WTC11 (cell line): ENCODE measurements at regions not wholly inside any gene's neighbourhood (a gene's known extent, or its start where the extent isn't known, plus 50 kb on each side); places are given as distances from the start of the nearest gene placed in this dataset.

Experiments used
- ATAC-seq: fragments of 200-7000 bp; cut with Tn5 transposase; 2 replicates; pipeline ENCODE4 v1.10.0; 2021; ENCODE audit warnings: mild to moderate bottlenecking, moderate library complexity
- CTCF ChIA-PET: fragments of 300-600 bp; sonication (Branson Sonifier 250); formaldehyde crosslinking; loops from one replicate; lab custom pipeline; 2021; ENCODE audit warnings: antibody characterized with exemption; lab: Charles Lee
- POLR2A ChIA-PET: fragments of 350-600 bp; sonication (Branson Sonifier 250); formaldehyde crosslinking; loops from one replicate; lab custom pipeline; 2021; ENCODE audit warnings: antibody characterized with exemption; lab: Charles Lee
- DNase-seq: peaks from one replicate; pipeline ENCODE4 v3.0.0; 2021; ENCODE audit warnings: low spot score
- H3K27ac Mint-ChIP-seq: 2 replicates; pipeline ENCODE4 v1.8.0; 2021; ENCODE audit warnings: mixed read lengths
- H3K27me3 Mint-ChIP-seq: 2 replicates; pipeline ENCODE4 v1.8.0; 2021; ENCODE audit warnings: low read depth, mild to moderate bottlenecking, moderate library complexity, mixed read lengths
- H3K36me3 Mint-ChIP-seq: 2 replicates; pipeline ENCODE4 v1.8.0; 2021; ENCODE audit warnings: mixed read lengths
- H3K4me1 Mint-ChIP-seq: 2 replicates; pipeline ENCODE4 v1.8.0; 2022; ENCODE audit warnings: mixed read lengths
- H3K4me3 Mint-ChIP-seq: 2 replicates; pipeline ENCODE4 v1.8.0; 2021; ENCODE audit warnings: mild to moderate bottlenecking, moderate library complexity, mixed read lengths
- H3K9me3 Mint-ChIP-seq: 2 replicates; pipeline ENCODE4 v1.8.0; 2021; ENCODE audit warnings: mixed read lengths
- CBFB ChIP-seq: sonication (generic); formaldehyde crosslinking; IDR thresholded peaks from 2 replicates; pipeline ENCODE4 v1.8.1; 2022; ENCODE audit warnings: mild to moderate bottlenecking, low read depth, missing genetic modification reagents
- FOXP1 ChIP-seq: sonication (generic); formaldehyde crosslinking; IDR thresholded peaks from 2 replicates; pipeline ENCODE4 v1.8.0; 2022; ENCODE audit warnings: missing genetic modification reagents, mild to moderate bottlenecking, moderate library complexity, borderline replicate concordance
- GABPB1 ChIP-seq: sonication (generic); formaldehyde crosslinking; IDR thresholded peaks from 2 replicates; pipeline ENCODE4 v1.8.1; 2023; ENCODE audit warnings: mild to moderate bottlenecking, missing genetic modification reagents
- GRHL2 ChIP-seq: fragments of 250-450 bp; sonication (Bioruptor Pico); IDR thresholded peaks from 2 replicates; pipeline ENCODE4 v1.8.0; 2022; ENCODE audit warnings: mild to moderate bottlenecking, moderate library complexity; ENCODE audit not compliant: insufficient replicate concordance, severe bottlenecking
- GTF2I ChIP-seq: fragments of 250-450 bp; sonication (Bioruptor Pico); conservative IDR thresholded peaks from 2 replicates; pipeline ENCODE4 v1.4.0; 2021; ENCODE audit warnings: mild to moderate bottlenecking
- KAT7 ChIP-seq: sonication (generic); formaldehyde crosslinking; IDR thresholded peaks from 2 replicates; pipeline ENCODE4 v1.8.1; 2023; ENCODE audit warnings: missing genetic modification reagents, mild to moderate bottlenecking, borderline replicate concordance
- NR2C2 ChIP-seq: sonication (generic); formaldehyde crosslinking; IDR thresholded peaks from 2 replicates; pipeline ENCODE4 v1.8.0; 2022; ENCODE audit warnings: mild to moderate bottlenecking, missing genetic modification reagents
- PRRX2 ChIP-seq: fragments of 250-450 bp; sonication (Bioruptor Pico); IDR thresholded peaks from 2 replicates; pipeline ENCODE4 v1.8.0; 2021; ENCODE audit warnings: mild to moderate bottlenecking
- RORB ChIP-seq: fragments of 250-450 bp; sonication (Bioruptor Pico); IDR thresholded peaks from 2 replicates; pipeline ENCODE4 v1.9.0; 2021; ENCODE audit warnings: mild to moderate bottlenecking
- SMAD3 ChIP-seq: sonication (generic); formaldehyde crosslinking; IDR thresholded peaks from 2 replicates; pipeline ENCODE4 v1.8.0; 2022; ENCODE audit warnings: missing genetic modification reagents, mild to moderate bottlenecking, borderline replicate concordance
- SOX15 ChIP-seq: fragments of 250-450 bp; sonication (Bioruptor Pico); IDR thresholded peaks from 2 replicates; pipeline ENCODE4 v1.9.0; 2021; ENCODE audit warnings: mild to moderate bottlenecking
- SP1 ChIP-seq: sonication (generic); formaldehyde crosslinking; conservative IDR thresholded peaks from 2 replicates; pipeline ENCODE4 v1.8.1; 2022; ENCODE audit warnings: missing genetic modification reagents
- ZNF317 ChIP-seq: sonication (generic); formaldehyde crosslinking; IDR thresholded peaks from 2 replicates; pipeline ENCODE4 v1.8.1; 2023; ENCODE audit warnings: low read depth, mild to moderate bottlenecking, moderate library complexity, missing genetic modification reagents, borderline replicate concordance
- ZNF396 ChIP-seq: fragments of 250-450 bp; sonication (Bioruptor Pico); IDR thresholded peaks from 2 replicates; pipeline ENCODE4 v1.8.0; 2021; ENCODE audit warnings: mild to moderate bottlenecking, moderate library complexity, borderline replicate concordance
- TF ChIP-seq, protein P1 (sequence below): sonication (generic); formaldehyde crosslinking; IDR thresholded peaks from 2 replicates; pipeline ENCODE4 v1.8.1; 2022; ENCODE audit warnings: missing genetic modification reagents, borderline replicate concordance
- TF ChIP-seq, protein P2 (sequence below): fragments of 250-450 bp; sonication (Bioruptor Pico); IDR thresholded peaks from 2 replicates; pipeline ENCODE4 v2.1.2; 2022; ENCODE audit warnings: mild to moderate bottlenecking, moderate library complexity
- TF ChIP-seq, protein P3 (sequence below): sonication (generic); formaldehyde crosslinking; IDR thresholded peaks from 2 replicates; pipeline ENCODE4 v1.8.0; 2022; ENCODE audit warnings: mild to moderate bottlenecking, missing genetic modification reagents
- TF ChIP-seq, protein P4 (sequence below): sonication (generic); formaldehyde crosslinking; IDR thresholded peaks from 2 replicates; pipeline ENCODE4 v1.8.1; 2023; ENCODE audit warnings: mild to moderate bottlenecking, missing genetic modification reagents
- TF ChIP-seq, protein P5 (sequence below): sonication (generic); formaldehyde crosslinking; IDR thresholded peaks from 2 replicates; pipeline ENCODE4 v1.8.0; 2022; ENCODE audit warnings: missing genetic modification reagents
- TF ChIP-seq, protein P6 (sequence below): sonication (generic); formaldehyde crosslinking; conservative IDR thresholded peaks from 2 replicates; pipeline ENCODE4 v1.8.1; 2022; ENCODE audit warnings: mild to moderate bottlenecking, missing genetic modification reagents
- TF ChIP-seq, protein P7 (sequence below): sonication (generic); formaldehyde crosslinking; IDR thresholded peaks from 2 replicates; pipeline ENCODE4 v1.8.0; 2023; ENCODE audit warnings: missing genetic modification reagents, mild to moderate bottlenecking, borderline replicate concordance

DNA sequence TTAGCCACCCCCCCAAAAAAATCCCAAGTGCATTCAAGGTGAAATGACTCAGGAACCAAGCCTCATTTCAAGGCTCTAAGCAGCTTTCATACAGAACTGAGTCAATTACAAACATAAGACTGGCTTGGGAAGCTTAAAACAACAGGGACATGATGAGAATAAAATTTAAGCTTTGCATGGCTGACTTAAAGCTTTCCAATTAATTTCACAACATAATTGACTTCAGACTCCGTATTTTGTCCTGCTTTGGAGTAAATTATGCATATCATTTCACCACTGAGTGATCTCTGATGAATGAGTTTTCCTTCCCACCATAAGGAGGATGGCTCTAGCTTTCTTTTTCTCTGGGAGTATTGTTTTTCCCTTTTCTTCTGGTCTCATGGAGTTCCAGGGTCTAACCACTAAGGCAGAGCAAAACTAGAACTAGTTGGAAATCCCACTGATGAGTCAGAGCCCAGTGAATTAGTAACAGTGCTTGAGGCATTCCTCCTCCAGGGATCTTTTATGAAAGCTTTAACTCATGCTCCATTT lies 72.8 kb downstream of the XCL2 start:
- Mint-ChIP-seq H3K27me3 (no peaks in the 10 kb centered on the region; the same call in 1 of the 2 replicates), H3K27ac (0 out of 2 replicates have a peak overlapping the region, but pooled peaks have one; percentile 13), H3K36me3 (peaks cover 14% of the 10 kb centered on the region), H3K9me3 (peaks cover 24% of the 10 kb centered on the region), H3K4me1 (peaks cover 33% of the 10 kb centered on the region), H3K4me3 (no peak overlapping the region)
- POLR2A ChIA-PET: no interaction called here
- ATAC-seq: peak; percentile 54
- TF ChIP-seq SOX15 (CRISPR knock-in tag) (no peak), ZNF317 (no peak), KAT7 (CRISPR knock-in tag) (no peak), CBFB (CRISPR knock-in tag) (no peak), GABPB1 (CRISPR knock-in tag) (no peak), ZNF396 (no peak), NR2C2 (CRISPR knock-in tag) (no peak), SP1 (CRISPR knock-in tag) (no peak), GTF2I (CRISPR knock-in tag) (no peak), RORB (no peak)
- TF ChIP-seq, protein P1, sequence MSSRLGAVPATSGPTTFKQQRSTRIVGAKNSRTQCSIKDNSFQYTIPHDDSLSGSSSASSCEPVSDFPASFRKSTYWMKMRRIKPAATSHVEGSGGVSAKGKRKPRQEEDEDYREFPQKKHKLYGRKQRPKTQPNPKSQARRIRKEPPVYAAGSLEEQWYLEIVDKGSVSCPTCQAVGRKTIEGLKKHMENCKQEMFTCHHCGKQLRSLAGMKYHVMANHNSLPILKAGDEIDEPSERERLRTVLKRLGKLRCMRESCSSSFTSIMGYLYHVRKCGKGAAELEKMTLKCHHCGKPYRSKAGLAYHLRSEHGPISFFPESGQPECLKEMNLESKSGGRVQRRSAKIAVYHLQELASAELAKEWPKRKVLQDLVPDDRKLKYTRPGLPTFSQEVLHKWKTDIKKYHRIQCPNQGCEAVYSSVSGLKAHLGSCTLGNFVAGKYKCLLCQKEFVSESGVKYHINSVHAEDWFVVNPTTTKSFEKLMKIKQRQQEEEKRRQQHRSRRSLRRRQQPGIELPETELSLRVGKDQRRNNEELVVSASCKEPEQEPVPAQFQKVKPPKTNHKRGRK (CRISPR knock-in tag): no peak
- TF ChIP-seq, protein P2, sequence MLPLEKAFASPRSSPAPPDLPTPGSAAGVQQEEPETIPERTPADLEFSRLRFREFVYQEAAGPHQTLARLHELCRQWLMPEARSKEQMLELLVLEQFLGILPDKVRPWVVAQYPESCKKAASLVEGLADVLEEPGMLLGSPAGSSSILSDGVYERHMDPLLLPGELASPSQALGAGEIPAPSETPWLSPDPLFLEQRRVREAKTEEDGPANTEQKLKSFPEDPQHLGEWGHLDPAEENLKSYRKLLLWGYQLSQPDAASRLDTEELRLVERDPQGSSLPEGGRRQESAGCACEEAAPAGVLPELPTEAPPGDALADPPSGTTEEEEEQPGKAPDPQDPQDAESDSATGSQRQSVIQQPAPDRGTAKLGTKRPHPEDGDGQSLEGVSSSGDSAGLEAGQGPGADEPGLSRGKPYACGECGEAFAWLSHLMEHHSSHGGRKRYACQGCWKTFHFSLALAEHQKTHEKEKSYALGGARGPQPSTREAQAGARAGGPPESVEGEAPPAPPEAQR (CRISPR knock-in tag): no peak
- TF ChIP-seq, protein P3, sequence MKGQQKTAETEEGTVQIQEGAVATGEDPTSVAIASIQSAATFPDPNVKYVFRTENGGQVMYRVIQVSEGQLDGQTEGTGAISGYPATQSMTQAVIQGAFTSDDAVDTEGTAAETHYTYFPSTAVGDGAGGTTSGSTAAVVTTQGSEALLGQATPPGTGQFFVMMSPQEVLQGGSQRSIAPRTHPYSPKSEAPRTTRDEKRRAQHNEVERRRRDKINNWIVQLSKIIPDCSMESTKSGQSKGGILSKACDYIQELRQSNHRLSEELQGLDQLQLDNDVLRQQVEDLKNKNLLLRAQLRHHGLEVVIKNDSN (CRISPR knock-in tag): no peak
- TF ChIP-seq, protein P4, sequence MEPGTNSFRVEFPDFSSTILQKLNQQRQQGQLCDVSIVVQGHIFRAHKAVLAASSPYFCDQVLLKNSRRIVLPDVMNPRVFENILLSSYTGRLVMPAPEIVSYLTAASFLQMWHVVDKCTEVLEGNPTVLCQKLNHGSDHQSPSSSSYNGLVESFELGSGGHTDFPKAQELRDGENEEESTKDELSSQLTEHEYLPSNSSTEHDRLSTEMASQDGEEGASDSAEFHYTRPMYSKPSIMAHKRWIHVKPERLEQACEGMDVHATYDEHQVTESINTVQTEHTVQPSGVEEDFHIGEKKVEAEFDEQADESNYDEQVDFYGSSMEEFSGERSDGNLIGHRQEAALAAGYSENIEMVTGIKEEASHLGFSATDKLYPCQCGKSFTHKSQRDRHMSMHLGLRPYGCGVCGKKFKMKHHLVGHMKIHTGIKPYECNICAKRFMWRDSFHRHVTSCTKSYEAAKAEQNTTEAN (CRISPR knock-in tag): no peak
- TF ChIP-seq, protein P5, sequence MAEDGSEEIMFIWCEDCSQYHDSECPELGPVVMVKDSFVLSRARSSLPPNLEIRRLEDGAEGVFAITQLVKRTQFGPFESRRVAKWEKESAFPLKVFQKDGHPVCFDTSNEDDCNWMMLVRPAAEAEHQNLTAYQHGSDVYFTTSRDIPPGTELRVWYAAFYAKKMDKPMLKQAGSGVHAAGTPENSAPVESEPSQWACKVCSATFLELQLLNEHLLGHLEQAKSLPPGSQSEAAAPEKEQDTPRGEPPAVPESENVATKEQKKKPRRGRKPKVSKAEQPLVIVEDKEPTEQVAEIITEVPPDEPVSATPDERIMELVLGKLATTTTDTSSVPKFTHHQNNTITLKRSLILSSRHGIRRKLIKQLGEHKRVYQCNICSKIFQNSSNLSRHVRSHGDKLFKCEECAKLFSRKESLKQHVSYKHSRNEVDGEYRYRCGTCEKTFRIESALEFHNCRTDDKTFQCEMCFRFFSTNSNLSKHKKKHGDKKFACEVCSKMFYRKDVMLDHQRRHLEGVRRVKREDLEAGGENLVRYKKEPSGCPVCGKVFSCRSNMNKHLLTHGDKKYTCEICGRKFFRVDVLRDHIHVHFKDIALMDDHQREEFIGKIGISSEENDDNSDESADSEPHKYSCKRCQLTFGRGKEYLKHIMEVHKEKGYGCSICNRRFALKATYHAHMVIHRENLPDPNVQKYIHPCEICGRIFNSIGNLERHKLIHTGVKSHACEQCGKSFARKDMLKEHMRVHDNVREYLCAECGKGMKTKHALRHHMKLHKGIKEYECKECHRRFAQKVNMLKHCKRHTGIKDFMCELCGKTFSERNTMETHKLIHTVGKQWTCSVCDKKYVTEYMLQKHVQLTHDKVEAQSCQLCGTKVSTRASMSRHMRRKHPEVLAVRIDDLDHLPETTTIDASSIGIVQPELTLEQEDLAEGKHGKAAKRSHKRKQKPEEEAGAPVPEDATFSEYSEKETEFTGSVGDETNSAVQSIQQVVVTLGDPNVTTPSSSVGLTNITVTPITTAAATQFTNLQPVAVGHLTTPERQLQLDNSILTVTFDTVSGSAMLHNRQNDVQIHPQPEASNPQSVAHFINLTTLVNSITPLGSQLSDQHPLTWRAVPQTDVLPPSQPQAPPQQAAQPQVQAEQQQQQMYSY (CRISPR knock-in tag): no peak
- DNase-seq: no peak
- CTCF ChIA-PET: interaction anchor here (1.0 kb wide), 2 partner anchors 128 to 132 kb away, joined by 3 to 4 read pairs; no protein-coding TSS in a partner anchor

DNA sequence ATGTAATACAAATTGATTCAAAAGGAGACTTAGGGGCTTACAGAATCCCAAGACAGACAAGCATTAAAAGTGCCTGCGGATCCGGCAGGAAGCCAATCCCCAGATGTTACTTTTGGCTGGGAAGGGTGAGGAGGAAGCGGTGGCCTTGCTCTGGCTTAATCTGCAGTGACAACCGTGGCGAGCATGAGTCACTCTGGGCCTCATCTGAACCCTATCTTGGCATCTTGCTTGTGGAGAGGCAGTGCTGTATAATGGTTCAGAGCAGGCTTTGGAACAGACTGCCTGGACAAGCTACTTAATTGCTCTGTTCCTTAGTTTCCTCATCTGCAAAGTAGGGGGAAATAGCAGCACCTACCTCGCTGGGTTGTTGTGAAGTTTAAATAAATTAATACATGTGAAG lies 74.1 kb downstream of the XCL2 start:
- ChIA-PET POLR2A (no interaction called here), CTCF (no interaction called here)
- no peaks in the 10 kb centered on the region for H3K27me3 Mint-ChIP-seq
- no peak overlapping the region for H3K4me3 Mint-ChIP-seq
- peaks cover 10% of the 10 kb centered on the region for H3K36me3 Mint-ChIP-seq
- peaks cover 16% of the 10 kb centered on the region for H3K9me3 Mint-ChIP-seq
- no peak overlapping the region for H3K27ac Mint-ChIP-seq
- no peak for ATAC-seq
- DNase-seq: no peak
- H3K4me1 Mint-ChIP-seq: peaks cover 45% of the 10 kb centered on the region
- TF ChIP-seq GRHL2 (CRISPR knock-in tag) (no peak), FOXP1 (CRISPR knock-in tag) (no peak), PRRX2 (CRISPR knock-in tag) (no peak), GTF2I (CRISPR knock-in tag) (no peak), SMAD3 (no peak)
- TF ChIP-seq, protein P6, sequence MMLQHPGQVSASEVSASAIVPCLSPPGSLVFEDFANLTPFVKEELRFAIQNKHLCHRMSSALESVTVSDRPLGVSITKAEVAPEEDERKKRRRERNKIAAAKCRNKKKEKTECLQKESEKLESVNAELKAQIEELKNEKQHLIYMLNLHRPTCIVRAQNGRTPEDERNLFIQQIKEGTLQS (CRISPR knock-in tag): no peak
- TF ChIP-seq, protein P7, sequence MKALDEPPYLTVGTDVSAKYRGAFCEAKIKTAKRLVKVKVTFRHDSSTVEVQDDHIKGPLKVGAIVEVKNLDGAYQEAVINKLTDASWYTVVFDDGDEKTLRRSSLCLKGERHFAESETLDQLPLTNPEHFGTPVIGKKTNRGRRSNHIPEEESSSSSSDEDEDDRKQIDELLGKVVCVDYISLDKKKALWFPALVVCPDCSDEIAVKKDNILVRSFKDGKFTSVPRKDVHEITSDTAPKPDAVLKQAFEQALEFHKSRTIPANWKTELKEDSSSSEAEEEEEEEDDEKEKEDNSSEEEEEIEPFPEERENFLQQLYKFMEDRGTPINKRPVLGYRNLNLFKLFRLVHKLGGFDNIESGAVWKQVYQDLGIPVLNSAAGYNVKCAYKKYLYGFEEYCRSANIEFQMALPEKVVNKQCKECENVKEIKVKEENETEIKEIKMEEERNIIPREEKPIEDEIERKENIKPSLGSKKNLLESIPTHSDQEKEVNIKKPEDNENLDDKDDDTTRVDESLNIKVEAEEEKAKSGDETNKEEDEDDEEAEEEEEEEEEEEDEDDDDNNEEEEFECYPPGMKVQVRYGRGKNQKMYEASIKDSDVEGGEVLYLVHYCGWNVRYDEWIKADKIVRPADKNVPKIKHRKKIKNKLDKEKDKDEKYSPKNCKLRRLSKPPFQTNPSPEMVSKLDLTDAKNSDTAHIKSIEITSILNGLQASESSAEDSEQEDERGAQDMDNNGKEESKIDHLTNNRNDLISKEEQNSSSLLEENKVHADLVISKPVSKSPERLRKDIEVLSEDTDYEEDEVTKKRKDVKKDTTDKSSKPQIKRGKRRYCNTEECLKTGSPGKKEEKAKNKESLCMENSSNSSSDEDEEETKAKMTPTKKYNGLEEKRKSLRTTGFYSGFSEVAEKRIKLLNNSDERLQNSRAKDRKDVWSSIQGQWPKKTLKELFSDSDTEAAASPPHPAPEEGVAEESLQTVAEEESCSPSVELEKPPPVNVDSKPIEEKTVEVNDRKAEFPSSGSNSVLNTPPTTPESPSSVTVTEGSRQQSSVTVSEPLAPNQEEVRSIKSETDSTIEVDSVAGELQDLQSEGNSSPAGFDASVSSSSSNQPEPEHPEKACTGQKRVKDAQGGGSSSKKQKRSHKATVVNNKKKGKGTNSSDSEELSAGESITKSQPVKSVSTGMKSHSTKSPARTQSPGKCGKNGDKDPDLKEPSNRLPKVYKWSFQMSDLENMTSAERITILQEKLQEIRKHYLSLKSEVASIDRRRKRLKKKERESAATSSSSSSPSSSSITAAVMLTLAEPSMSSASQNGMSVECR (CRISPR knock-in tag): no peak
- TF ChIP-seq, protein P3 (CRISPR knock-in tag): no peak
